ENCODE measurements at regions not wholly inside any gene's neighbourhood (a gene's known extent, or its start where the extent isn't known, plus 50 kb on each side); places are given as distances from the start of the nearest gene placed in this dataset.

GRCh38 chr1:164366014-164366413 lies 193.0 kb upstream of the PBX1 start:
- dilution Hi-C loops (cut with MboI; ENCODE audit: extremely low pct_ligation_motif_present, low sequenced_read_pairs), result no loop called here
- Histone ChIP-seq H3K9me1 (replicated peaks; ENCODE audit: control insufficient read depth, extremely low read depth, insufficient read depth, low read length) (no peaks in the 10 kb centered on the region), H3K9me3 (replicated peaks; ENCODE audit: control insufficient read depth, insufficient read depth, low read length) (no peaks in the 10 kb centered on the region), H2AFZ (ENCODE audit: low read depth, low read length) (no peak overlapping the region), H3K4me3 (replicated peaks in 1 of 3; ENCODE audit: insufficient read depth in 1 of 3, low read depth in 1 of 3, low read length in 3 of 3) (no peak overlapping the region), H3K79me2 (ENCODE audit: control insufficient read depth, insufficient read depth, low read length) (no peaks in the 10 kb centered on the region), H3K36me3 (ENCODE audit: control insufficient read depth in 2 of 2, extremely low read depth in 1 of 2, insufficient read depth in 2 of 2, low read length in 2 of 2) (no peaks in the 10 kb centered on the region), H3K4me1 (ENCODE audit: control insufficient read depth, extremely low read depth, insufficient read depth, low read length) (no peaks in the 10 kb centered on the region), H4K20me1 (replicated peaks; ENCODE audit: control insufficient read depth, extremely low read depth, insufficient read depth, low read length) (no peaks in the 10 kb centered on the region), H3K9ac (replicated peaks; ENCODE audit: extremely low read depth, insufficient read depth, low read length) (no peak overlapping the region), H3K4me2 (ENCODE audit: insufficient read depth, low read length) (no peak overlapping the region), H3K27me3 (ENCODE audit: control insufficient read depth in 2 of 2, insufficient read depth in 2 of 2, low read length in 2 of 2) (no peaks in the 10 kb centered on the region), H3K27ac (ENCODE audit: insufficient read depth, low read depth, low read length) (no peak overlapping the region)
- ChIA-PET CTCF (no interaction called here), POLR2A (no interaction called here)
- DNase-seq (ENCODE audit: low read depth, low spot score), result no peak
- no TSS peak for BruUV-seq (replicated peaks)
- FAIRE-seq, result no peak
- intact Hi-C loops (cut with micrococcal nuclease), result no loop called here
- TF ChIP-seq JUN (IDR thresholded peaks at IDR 0.05; ENCODE audit: borderline replicate concordance, insufficient read depth, insufficient read length, low read depth) (no peak), POLR2A (IDR thresholded peaks at IDR 0.05; ENCODE audit: low read depth, low read length) (no peak), POLR2AphosphoS5 (IDR thresholded peaks at IDR 0.05; ENCODE audit: insufficient read depth, low read depth, low read length) (no peak), EZH2 (IDR thresholded peaks at IDR 0.05; ENCODE audit: borderline replicate concordance, low read depth, low read length, severe bottlenecking) (no peak), MYC (IDR thresholded peaks at IDR 0.05; ENCODE audit: low read depth, low read length) (no peak), FOS (IDR thresholded peaks at IDR 0.05; ENCODE audit: borderline replicate concordance, insufficient read depth, low read length) (no peak), CTCF (IDR thresholded peaks at IDR 0.05; ENCODE audit: extremely low read depth in 1 of 2, insufficient read depth in 1 of 2, low read depth in 1 of 2, low read length in 2 of 2) (no peak), GATA2 (IDR thresholded peaks at IDR 0.05; ENCODE audit: insufficient read depth, insufficient read length, low read depth, low read length) (no peak), MAX (IDR thresholded peaks at IDR 0.05; ENCODE audit: insufficient read depth, insufficient read length) (no peak)
